ENCODE measurements at regions not wholly inside any gene's neighbourhood (a gene's known extent, or its start where the extent isn't known, plus 50 kb on each side); places are given as distances from the start of the nearest gene placed in this dataset.

- DNase-seq, result no peak
- H3K4me3 ChIP-seq, result no peak overlapping the region
- no peaks in the 10 kb centered on the region for H3K36me3 ChIP-seq
- H3K27ac ChIP-seq, result no peak overlapping the region
- intact Hi-C loops (cut with DNase I), result no loop called here
- H3K9me3 ChIP-seq, result no peaks in the 10 kb centered on the region
- H3K4me1 ChIP-seq, result no peaks in the 10 kb centered on the region
- WGBS (ENCODE audit: insufficient coverage, low coverage, low lambda C conversion rate, missing lambda C conversion rate), result 22% methylated on average over 5 of the region's 5 CpGs
- ATAC-seq, result peak in 3 of 4 donors; percentile 24 to 34 (median 33)
- TF ChIP-seq POLR2A (IDR thresholded peaks at IDR 0.05) (no peak), CTCF (IDR thresholded peaks at IDR 0.05) (no peak)
- no peaks in the 10 kb centered on the region for H3K27me3 ChIP-seq
Measured at GRCh38 chrX:124208660-124209059, 123.8 kb upstream of the TEX13D start.

GRCh38 chrX:124209792-124210576 lies 122.5 kb upstream of the TEX13D start:
- H3K4me1 ChIP-seq, result no peaks in the 10 kb centered on the region
- intact Hi-C loops (cut with DNase I), result no loop called here
- no peak overlapping the region for H3K4me3 ChIP-seq
- no peaks in the 10 kb centered on the region for H3K9me3 ChIP-seq
- no peak for ATAC-seq
- TF ChIP-seq CTCF (IDR thresholded peaks at IDR 0.05) (no peak), POLR2A (IDR thresholded peaks at IDR 0.05) (no peak)
- no peaks in the 10 kb centered on the region for H3K36me3 ChIP-seq
- no peak overlapping the region for H3K27ac ChIP-seq
- no peaks in the 10 kb centered on the region for H3K27me3 ChIP-seq
- 39% methylated on average over 6 of the region's 6 CpGs for WGBS (ENCODE audit: insufficient coverage, low coverage, low lambda C conversion rate, missing lambda C conversion rate)
- DNase-seq, result no peak

GRCh38 chrX:124211312-124211942 lies 121.0 kb upstream of the TEX13D start:
- Histone ChIP-seq H3K27me3 (no peaks in the 10 kb centered on the region), H3K27ac (no peak overlapping the region), H3K9me3 (no peaks in the 10 kb centered on the region), H3K36me3 (no peaks in the 10 kb centered on the region), H3K4me3 (no peak overlapping the region), H3K4me1 (no peaks in the 10 kb centered on the region)
- WGBS (ENCODE audit: insufficient coverage, low coverage, low lambda C conversion rate, missing lambda C conversion rate), result 52% methylated on average over 3 of the region's 3 CpGs
- no peak for DNase-seq
- intact Hi-C loops (cut with DNase I), result no loop called here
- TF ChIP-seq CTCF (IDR thresholded peaks at IDR 0.05) (peak; percentile 45 to 64 (median 64)), POLR2A (IDR thresholded peaks at IDR 0.05) (no peak)
- peak; percentile 64 to 81 (median 77) for ATAC-seq

GRCh38 chrX:124212622-124213021 lies 119.8 kb upstream of the TEX13D start:
- Histone ChIP-seq H3K4me1 (no peaks in the 10 kb centered on the region), H3K36me3 (no peaks in the 10 kb centered on the region), H3K27ac (no peak overlapping the region), H3K4me3 (no peak overlapping the region), H3K9me3 (no peaks in the 10 kb centered on the region), H3K27me3 (no peaks in the 10 kb centered on the region)
- intact Hi-C loops (cut with DNase I), result no loop called here
- no peak for DNase-seq
- no peak for TF ChIP-seq CTCF (IDR thresholded peaks at IDR 0.05)
- 25% methylated on average over 3 of the region's 3 CpGs for WGBS (ENCODE audit: insufficient coverage, low coverage, low lambda C conversion rate, missing lambda C conversion rate)
- ATAC-seq, result peak in 1 of 4 donors; percentile 45

Measured in right lobe of liver (tissue), 6 donors.